MM.1S (cell line): ENCODE measurements at regions not wholly inside any gene's neighbourhood (a gene's known extent, or its start where the extent isn't known, plus 50 kb on each side); places are given as distances from the start of the nearest gene placed in this dataset.

Experiments
- DNase-seq: peaks from one replicate; pipeline ENCODE4 v3.0.0-alpha.2; 2015
- H2AFZ ChIP-seq: fragments of 300-600 bp; sonication (generic); 2 replicates; pipeline ENCODE4 v1.6.0; 2016; ENCODE audit warnings: antibody characterized with exemption, low read length
- H3F3A ChIP-seq: fragments of 300-600 bp; sonication (generic); 2 replicates; pipeline ENCODE4 v1.6.1; 2016; ENCODE audit warnings: mild to moderate bottlenecking, antibody characterized with exemption, low read length, moderate library complexity, mixed read lengths; ENCODE audit not compliant: insufficient read depth
- H3K27ac ChIP-seq: fragments of 300-600 bp; sonication (generic); 2 replicates; pipeline ENCODE4 v1.5.1; 2016; ENCODE audit warnings: mild to moderate bottlenecking, low read length
- H3K27me3 ChIP-seq: fragments of 300-600 bp; sonication (generic); replicated peaks from 2 replicates; pipeline ENCODE4 v1.6.0; 2016; ENCODE audit warnings: low read length; ENCODE audit not compliant: insufficient read depth
- H3K36me3 ChIP-seq: fragments of 300-600 bp; sonication (generic); replicated peaks from 2 replicates; pipeline ENCODE4 v1.6.1; 2016; ENCODE audit warnings: mild to moderate bottlenecking, low read length, mixed read lengths; ENCODE audit not compliant: insufficient read depth
- H3K4me1 ChIP-seq: fragments of 300-600 bp; sonication (generic); 2 replicates; pipeline ENCODE4 v1.6.1; 2016; ENCODE audit warnings: low read length, mixed read lengths
- H3K4me2 ChIP-seq: fragments of 300-600 bp; sonication (generic); 2 replicates; pipeline ENCODE4 v1.6.0; 2016; ENCODE audit warnings: low read depth, low read length
- H3K4me3 ChIP-seq: fragments of 300-600 bp; sonication (generic); 2 replicates; pipeline ENCODE4 v1.5.1; 2016; ENCODE audit warnings: low read length, mixed read lengths
- H3K79me2 ChIP-seq: fragments of 300-600 bp; sonication (generic); 2 replicates; pipeline ENCODE4 v1.6.1; 2016; ENCODE audit warnings: mixed run types, low read length, mixed read lengths
- H3K9ac ChIP-seq: fragments of 300-600 bp; sonication (generic); 2 replicates; pipeline ENCODE4 v1.6.1; 2016; ENCODE audit warnings: low read length, mixed read lengths
- H3K9me2 ChIP-seq: fragments of 300-600 bp; sonication (generic); replicated peaks from 2 replicates; pipeline ENCODE4 v1.6.1; 2016; ENCODE audit warnings: mild to moderate bottlenecking, low read length, mixed read lengths; ENCODE audit not compliant: insufficient read depth
- H3K9me3 ChIP-seq: fragments of 300-600 bp; sonication (generic); replicated peaks from 2 replicates; pipeline ENCODE4 v1.6.1; 2016; ENCODE audit warnings: mild to moderate bottlenecking, low read length, mixed read lengths; ENCODE audit not compliant: insufficient read depth
- H4K20me1 ChIP-seq: fragments of 300-600 bp; sonication (generic); 2 replicates; pipeline ENCODE4 v1.6.1; 2016; ENCODE audit warnings: mild to moderate bottlenecking, low read length, moderate library complexity, mixed read lengths; ENCODE audit not compliant: insufficient read depth
- CTCF ChIP-seq: fragments of 300-600 bp; sonication (generic); IDR thresholded peaks from 2 replicates; pipeline ENCODE4 v1.5.1; 2016; ENCODE audit warnings: antibody characterized with exemption, low read length, mixed read lengths
- EZH2 ChIP-seq: fragments of 300-600 bp; sonication (generic); optimal IDR thresholded peaks from 2 replicates; pipeline ENCODE3; 2017; ENCODE audit warnings: low read depth, mild to moderate bottlenecking, antibody characterized with exemption, low read length, mixed read lengths
- EZH2phosphoT487 ChIP-seq: fragments of 300-600 bp; sonication (generic); IDR thresholded peaks from 2 replicates; pipeline ENCODE4 v1.6.1; 2018; ENCODE audit warnings: antibody characterized with exemption, low read length

DNA sequence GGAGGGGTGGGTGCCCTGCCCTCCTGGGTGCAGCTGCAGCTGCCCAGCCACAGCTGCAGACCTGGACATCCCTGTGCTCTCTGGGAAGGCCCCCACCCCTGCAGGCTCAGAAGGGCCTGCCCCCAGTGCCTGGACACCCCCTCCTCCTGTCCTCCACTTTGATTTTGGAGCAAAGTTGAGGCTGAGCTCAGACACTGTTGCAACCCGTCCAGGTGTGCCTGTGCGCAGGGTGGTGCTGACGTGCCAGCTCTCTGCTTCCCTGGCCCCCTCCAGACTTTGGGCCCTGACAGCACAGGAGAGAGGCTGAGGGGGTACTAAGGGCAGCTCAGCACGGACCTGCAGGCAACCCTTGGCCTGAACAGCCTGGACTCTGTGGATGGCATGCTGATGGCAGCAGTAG is 750.3 kb downstream of the ARAP2 start:
- Histone ChIP-seq H3K36me3 (no peaks in the 10 kb centered on the region), H3K4me2 (no peak overlapping the region), H3K4me3 (no peak overlapping the region), H2AFZ (no peak overlapping the region), H3K79me2 (no peaks in the 10 kb centered on the region), H3K9me3 (no peaks in the 10 kb centered on the region), H3K9ac (no peak overlapping the region), H3K4me1 (no peaks in the 10 kb centered on the region), H4K20me1 (no peaks in the 10 kb centered on the region), H3K27me3 (no peaks in the 10 kb centered on the region), H3F3A (no peaks in the 10 kb centered on the region), H3K27ac (no peak overlapping the region), H3K9me2 (no peaks in the 10 kb centered on the region)
- TF ChIP-seq EZH2phosphoT487 (no peak), EZH2 (no peak), CTCF (no peak)
- DNase-seq: no peak

GRCh38 chr4:35494955-35495354 is 749.4 kb downstream of the ARAP2 start:
- no peak for DNase-seq
- H3K9me2 ChIP-seq: no peaks in the 10 kb centered on the region
- TF ChIP-seq EZH2phosphoT487 (no peak), EZH2 (no peak), CTCF (no peak)
- no peaks in the 10 kb centered on the region for H3K27me3 ChIP-seq
- H3K9ac ChIP-seq: no peak overlapping the region
- H4K20me1 ChIP-seq: no peaks in the 10 kb centered on the region
- no peaks in the 10 kb centered on the region for H3K36me3 ChIP-seq
- H3K79me2 ChIP-seq: no peaks in the 10 kb centered on the region
- no peaks in the 10 kb centered on the region for H3K4me1 ChIP-seq
- H3F3A ChIP-seq: no peaks in the 10 kb centered on the region
- H3K4me3 ChIP-seq: no peak overlapping the region
- no peak overlapping the region for H3K27ac ChIP-seq
- no peaks in the 10 kb centered on the region for H3K9me3 ChIP-seq
- no peak overlapping the region for H3K4me2 ChIP-seq
- H2AFZ ChIP-seq: no peak overlapping the region

DNA sequence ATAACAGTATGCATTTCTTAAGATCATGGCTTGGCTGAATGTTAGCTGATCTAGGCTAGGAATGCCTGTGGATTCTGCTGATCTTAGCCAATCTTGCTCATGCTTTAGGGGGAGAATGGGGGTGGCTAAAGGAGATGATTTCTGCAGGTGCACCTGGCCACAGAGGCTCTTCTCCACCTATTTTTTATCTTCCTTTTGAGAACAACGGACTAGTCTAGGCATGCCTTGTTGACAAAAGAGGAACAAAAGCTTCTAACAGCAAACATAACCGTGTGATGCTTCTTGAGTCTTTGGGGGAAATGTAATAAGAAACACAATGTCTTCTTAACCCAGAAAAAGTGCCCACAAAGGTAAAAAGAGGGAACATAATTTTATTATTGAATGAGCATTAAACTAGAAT is 743.5 kb downstream of the ARAP2 start:
- H3K9me3 ChIP-seq: no peaks in the 10 kb centered on the region
- peak overlapping the region; percentile 6; the same call in 1 of the 2 replicates for H3K27ac ChIP-seq
- no peak overlapping the region for H3K9ac ChIP-seq
- no peaks in the 10 kb centered on the region for H3K9me2 ChIP-seq
- no peaks in the 10 kb centered on the region for H3K79me2 ChIP-seq
- TF ChIP-seq EZH2phosphoT487 (no peak), CTCF (no peak), EZH2 (no peak)
- H3K36me3 ChIP-seq: no peaks in the 10 kb centered on the region
- peak; percentile 67 for DNase-seq
- no peak overlapping the region for H3K4me3 ChIP-seq
- H3K4me1 ChIP-seq: 0 out of 2 replicates have a peak, but pooled peaks cover 7% of the 10 kb centered on the region
- H2AFZ ChIP-seq: no peak overlapping the region
- no peaks in the 10 kb centered on the region for H3F3A ChIP-seq
- no peak overlapping the region for H3K4me2 ChIP-seq
- no peaks in the 10 kb centered on the region for H3K27me3 ChIP-seq
- H4K20me1 ChIP-seq: no peaks in the 10 kb centered on the region
